HUES48 (cell line): ENCODE measurements at regions not wholly inside any gene's neighbourhood (a gene's known extent, or its start where the extent isn't known, plus 50 kb on each side); places are given as distances from the start of the nearest gene placed in this dataset.

Experiments
- H3K27ac ChIP-seq: one replicate; pipeline ENCODE4 v1.7.0; 2013; ENCODE audit warnings: low read depth, low read length, inconsistent platforms
- H3K27me3 ChIP-seq: 2 replicates; pipeline ENCODE4 v1.6.1; 2013; ENCODE audit warnings: mild to moderate bottlenecking, low read length; ENCODE audit not compliant: control insufficient read depth, insufficient read depth
- H3K36me3 ChIP-seq: 2 replicates; pipeline ENCODE4 v1.6.1; 2013; ENCODE audit warnings: low read length; ENCODE audit not compliant: control insufficient read depth, insufficient read depth
- H3K4me1 ChIP-seq: 2 replicates; pipeline ENCODE4 v1.6.1; 2013; ENCODE audit warnings: mild to moderate bottlenecking, low read length; ENCODE audit not compliant: control insufficient read depth, insufficient read depth
- H3K4me3 ChIP-seq: 2 replicates; pipeline ENCODE4 v1.5.1; 2013; ENCODE audit warnings: mild to moderate bottlenecking, low read depth, low read length
- H3K9ac ChIP-seq: 2 replicates; pipeline ENCODE4 v1.6.1; 2013; ENCODE audit warnings: mild to moderate bottlenecking, low read depth, low read length, moderate library complexity
- H3K9me3 ChIP-seq: 2 replicates; pipeline ENCODE4 v1.6.1; 2013; ENCODE audit warnings: low read length; ENCODE audit not compliant: control insufficient read depth, insufficient read depth

- H3K9ac ChIP-seq: no peak overlapping the region
- no peaks in the 10 kb centered on the region for H3K9me3 ChIP-seq
- H3K36me3 ChIP-seq: no peaks in the 10 kb centered on the region
- no peaks in the 10 kb centered on the region for H3K27me3 ChIP-seq
- no peak overlapping the region for H3K27ac ChIP-seq
- no peak overlapping the region for H3K4me3 ChIP-seq
- H3K4me1 ChIP-seq: no peaks in the 10 kb centered on the region
Observed at GRCh38 chr4:53813998-53814397, 222.7 kb upstream of the LNX1 start.

- Histone ChIP-seq H3K27ac (no peak overlapping the region), H3K4me1 (no peaks in the 10 kb centered on the region), H3K4me3 (no peak overlapping the region), H3K9me3 (no peaks in the 10 kb centered on the region), H3K9ac (no peak overlapping the region), H3K36me3 (no peaks in the 10 kb centered on the region), H3K27me3 (no peaks in the 10 kb centered on the region)
Observed at GRCh38 chr4:53810643-53811042, 219.4 kb upstream of the LNX1 start.

- no peak overlapping the region for H3K4me3 ChIP-seq
- no peak overlapping the region for H3K9ac ChIP-seq
- no peaks in the 10 kb centered on the region for H3K27me3 ChIP-seq
- H3K36me3 ChIP-seq: no peaks in the 10 kb centered on the region
- no peak overlapping the region for H3K27ac ChIP-seq
- H3K9me3 ChIP-seq: no peaks in the 10 kb centered on the region
- H3K4me1 ChIP-seq: no peaks in the 10 kb centered on the region
Observed at GRCh38 chr4:53809816-53810215, 218.5 kb upstream of the LNX1 start.

DNA sequence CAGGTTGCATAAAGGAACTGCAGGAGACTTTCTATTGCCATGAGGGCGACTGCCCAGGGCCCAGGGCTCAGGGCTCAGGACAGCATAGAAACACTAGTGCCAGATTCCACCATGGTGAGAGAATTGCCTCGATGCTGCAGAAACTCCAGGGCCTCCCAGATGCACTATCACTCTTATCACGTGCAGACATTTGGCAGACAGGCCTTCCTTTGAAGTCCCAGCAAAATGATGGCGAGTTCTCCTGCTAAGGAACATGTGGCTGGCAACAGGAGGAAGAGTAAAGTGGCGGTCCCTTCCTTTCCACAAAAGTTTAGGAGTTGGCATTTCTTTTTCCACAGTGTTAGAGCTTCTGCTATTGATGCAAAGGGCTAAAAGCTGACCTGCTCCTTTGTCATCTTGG lies 214.0 kb upstream of the LNX1 start:
- H3K4me3 ChIP-seq: no peak overlapping the region
- H3K27me3 ChIP-seq: no peaks in the 10 kb centered on the region

GRCh38 chr4:53804719-53805118 lies 213.4 kb upstream of the LNX1 start:
- H3K9ac ChIP-seq: no peak overlapping the region
- H3K36me3 ChIP-seq: no peaks in the 10 kb centered on the region
- no peaks in the 10 kb centered on the region for H3K9me3 ChIP-seq
- H3K4me3 ChIP-seq: no peak overlapping the region
- H3K27ac ChIP-seq: no peak overlapping the region
- H3K27me3 ChIP-seq: no peaks in the 10 kb centered on the region
- H3K4me1 ChIP-seq: no peaks in the 10 kb centered on the region

More for the DNA sequence above, 214.0 kb upstream of the LNX1 start:
- no peak overlapping the region for H3K9ac ChIP-seq
- no peak overlapping the region for H3K27ac ChIP-seq
- no peaks in the 10 kb centered on the region for H3K9me3 ChIP-seq
- H3K36me3 ChIP-seq: no peaks in the 10 kb centered on the region
- no peaks in the 10 kb centered on the region for H3K4me1 ChIP-seq

- H3K4me3 ChIP-seq: no peak overlapping the region
- H3K9me3 ChIP-seq: no peaks in the 10 kb centered on the region
- H3K27me3 ChIP-seq: no peaks in the 10 kb centered on the region
- H3K36me3 ChIP-seq: no peaks in the 10 kb centered on the region
- H3K4me1 ChIP-seq: no peaks in the 10 kb centered on the region
- no peak overlapping the region for H3K9ac ChIP-seq
- no peak overlapping the region for H3K27ac ChIP-seq
Observed at GRCh38 chr4:53802500-53802899, 211.2 kb upstream of the LNX1 start.

DNA sequence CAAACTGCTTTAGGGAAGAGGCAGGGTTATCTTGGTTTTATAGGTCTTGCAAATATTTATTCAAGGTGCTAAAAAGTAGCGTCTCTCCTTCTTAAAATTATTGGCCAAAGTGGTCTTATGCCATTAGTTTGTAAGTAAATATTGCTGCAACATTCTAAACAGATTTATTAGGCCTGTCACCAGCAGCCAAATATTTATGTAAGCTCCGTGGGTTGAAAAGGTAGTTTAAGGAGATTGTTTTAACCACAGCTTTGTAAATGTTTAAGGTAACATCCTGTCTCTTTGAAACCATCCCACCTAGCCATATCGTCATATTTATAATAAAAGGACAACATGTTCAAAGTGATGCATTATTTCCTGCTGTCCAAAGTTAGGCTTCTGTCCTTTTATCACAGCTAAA lies 210.1 kb upstream of the LNX1 start:
- no peak overlapping the region for H3K4me3 ChIP-seq
- H3K9ac ChIP-seq: no peak overlapping the region
- no peaks in the 10 kb centered on the region for H3K4me1 ChIP-seq
- H3K27ac ChIP-seq: no peak overlapping the region
- H3K27me3 ChIP-seq: no peaks in the 10 kb centered on the region
- H3K9me3 ChIP-seq: no peaks in the 10 kb centered on the region
- no peaks in the 10 kb centered on the region for H3K36me3 ChIP-seq

DNA sequence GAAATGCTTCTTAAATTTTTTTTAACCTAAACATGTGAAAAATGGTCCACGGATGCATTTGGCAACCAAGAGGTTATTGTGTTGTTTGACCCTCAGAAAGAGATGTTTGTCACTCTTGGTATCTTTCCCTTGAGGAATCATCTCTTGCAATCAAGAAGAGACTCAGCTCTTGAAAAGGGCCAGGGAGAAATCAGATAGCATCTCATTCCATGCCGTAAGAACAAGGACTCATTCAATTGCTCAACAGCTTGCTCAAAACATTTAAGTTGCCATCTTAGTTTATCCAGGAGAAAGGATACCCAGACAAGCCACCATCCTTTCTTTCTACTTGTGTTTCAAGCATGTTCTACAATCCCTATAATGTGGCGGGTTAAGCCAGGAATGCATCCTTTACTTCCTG lies 209.5 kb upstream of the LNX1 start:
- no peaks in the 10 kb centered on the region for H3K27me3 ChIP-seq
- no peak overlapping the region for H3K27ac ChIP-seq
- no peak overlapping the region for H3K4me3 ChIP-seq
- no peaks in the 10 kb centered on the region for H3K4me1 ChIP-seq
- H3K9ac ChIP-seq: no peak overlapping the region
- H3K9me3 ChIP-seq: no peaks in the 10 kb centered on the region
- H3K36me3 ChIP-seq: no peaks in the 10 kb centered on the region

- Histone ChIP-seq H3K27ac (no peak overlapping the region), H3K9ac (no peak overlapping the region), H3K4me1 (no peaks in the 10 kb centered on the region), H3K36me3 (no peaks in the 10 kb centered on the region), H3K9me3 (no peaks in the 10 kb centered on the region), H3K4me3 (no peak overlapping the region), H3K27me3 (no peaks in the 10 kb centered on the region)
Observed at GRCh38 chr4:53793096-53793495, 201.8 kb upstream of the LNX1 start.

GRCh38 chr4:53790286-53790685 lies 199.0 kb upstream of the LNX1 start:
- Histone ChIP-seq H3K36me3 (no peaks in the 10 kb centered on the region), H3K4me3 (no peak overlapping the region), H3K9me3 (no peaks in the 10 kb centered on the region), H3K27me3 (no peaks in the 10 kb centered on the region), H3K4me1 (no peaks in the 10 kb centered on the region), H3K27ac (no peak overlapping the region), H3K9ac (no peak overlapping the region)

DNA sequence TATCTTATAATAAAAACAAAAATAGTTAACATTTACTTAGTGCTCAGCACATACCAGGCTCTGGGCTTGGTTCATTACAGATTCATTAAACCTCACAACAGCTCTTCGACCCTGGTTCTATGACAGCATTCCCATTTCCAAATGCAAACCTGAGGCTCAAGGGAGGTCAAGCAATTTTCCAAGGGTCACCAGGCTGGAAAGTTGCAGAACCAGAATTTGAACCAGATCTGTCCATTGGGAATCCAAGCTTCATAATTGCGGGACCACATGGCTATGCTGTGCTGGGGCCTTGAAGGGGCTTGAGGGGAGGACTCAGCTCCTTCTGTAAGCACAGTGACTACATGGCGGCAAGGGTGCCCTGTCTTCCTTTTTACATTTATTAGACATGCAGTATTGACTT lies 197.3 kb upstream of the LNX1 start:
- no peak overlapping the region for H3K27ac ChIP-seq

GRCh38 chr4:53788011-53788410 lies 196.7 kb upstream of the LNX1 start:
- Histone ChIP-seq H3K4me3 (no peak overlapping the region), H3K9me3 (no peaks in the 10 kb centered on the region), H3K36me3 (no peaks in the 10 kb centered on the region), H3K27me3 (no peaks in the 10 kb centered on the region), H3K4me1 (no peaks in the 10 kb centered on the region), H3K27ac (no peak overlapping the region), H3K9ac (no peak overlapping the region)

More for the DNA sequence above, 197.3 kb upstream of the LNX1 start:
- no peaks in the 10 kb centered on the region for H3K4me1 ChIP-seq
- no peaks in the 10 kb centered on the region for H3K36me3 ChIP-seq
- H3K27me3 ChIP-seq: no peaks in the 10 kb centered on the region
- no peaks in the 10 kb centered on the region for H3K9me3 ChIP-seq
- H3K9ac ChIP-seq: no peak overlapping the region
- no peak overlapping the region for H3K4me3 ChIP-seq
